Activated gamma-delta T cell treated with anti-CD3 and anti-CD28 coated beads, Interleukin-2, amount 50 U/mL, for 16 hours (primary cell): ENCODE measurements at regions not wholly inside any gene's neighbourhood (a gene's known extent, or its start where the extent isn't known, plus 50 kb on each side); places are given as distances from the start of the nearest gene placed in this dataset.
"Not testable (repeated sequence)": the region's sequence is repeated elsewhere in the genome, so short reads cannot be mapped to it uniquely, and the experiment has no call there.

Source experiments
- DNase-seq: peaks from one replicate; pipeline ENCODE4 v3.0.0-alpha.2; 2020; ENCODE audit warnings: low read depth

GRCh38 chr2:134021830-134022524 is 231.9 kb upstream of the MGAT5 start:
- DNase-seq: no peak

DNA sequence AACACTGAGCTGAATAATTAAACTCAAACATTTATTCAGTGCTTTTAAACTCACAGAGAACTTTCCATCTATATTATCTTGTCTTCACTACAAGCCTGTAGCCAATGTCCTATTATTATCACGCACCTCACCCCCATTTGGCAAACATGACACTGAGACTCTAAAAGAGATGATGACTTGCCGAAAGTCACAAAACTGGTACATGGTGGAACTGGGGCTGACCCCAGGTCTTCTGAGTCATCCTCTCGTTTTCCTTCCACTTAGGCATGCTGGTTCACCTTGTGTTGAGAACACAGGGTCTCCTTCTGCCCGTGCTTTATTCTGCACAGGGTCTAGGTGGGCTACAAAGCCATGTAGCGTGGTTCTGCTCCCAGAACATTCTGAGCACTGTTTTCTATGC is 230.0 kb upstream of the MGAT5 start:
- DNase-seq: no peak

GRCh38 chr2:134027980-134028379 is 225.9 kb upstream of the MGAT5 start:
- DNase-seq: no peak

- DNase-seq: no peak
Measured at GRCh38 chr2:134029418-134029817, 224.5 kb upstream of the MGAT5 start.

DNA sequence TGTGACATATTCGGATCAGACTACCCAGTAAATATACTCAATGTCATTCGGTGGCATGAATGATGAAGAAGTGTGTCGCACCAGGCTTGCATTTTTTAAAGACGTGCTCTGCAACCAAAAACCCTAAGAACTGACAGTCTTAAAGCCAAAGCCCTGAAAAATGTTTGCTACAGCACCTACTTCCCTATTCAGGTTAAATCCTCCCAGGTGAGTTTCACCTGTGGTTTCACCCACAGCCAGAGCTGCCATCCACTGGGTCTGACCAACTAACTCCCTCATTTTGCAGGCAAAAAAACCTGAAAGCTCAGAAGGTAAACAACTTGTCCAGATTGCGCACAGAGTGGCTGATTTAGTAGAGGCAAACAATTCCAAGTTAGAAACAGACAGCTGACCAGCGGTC is 222.3 kb upstream of the MGAT5 start:
- no peak for DNase-seq

DNA sequence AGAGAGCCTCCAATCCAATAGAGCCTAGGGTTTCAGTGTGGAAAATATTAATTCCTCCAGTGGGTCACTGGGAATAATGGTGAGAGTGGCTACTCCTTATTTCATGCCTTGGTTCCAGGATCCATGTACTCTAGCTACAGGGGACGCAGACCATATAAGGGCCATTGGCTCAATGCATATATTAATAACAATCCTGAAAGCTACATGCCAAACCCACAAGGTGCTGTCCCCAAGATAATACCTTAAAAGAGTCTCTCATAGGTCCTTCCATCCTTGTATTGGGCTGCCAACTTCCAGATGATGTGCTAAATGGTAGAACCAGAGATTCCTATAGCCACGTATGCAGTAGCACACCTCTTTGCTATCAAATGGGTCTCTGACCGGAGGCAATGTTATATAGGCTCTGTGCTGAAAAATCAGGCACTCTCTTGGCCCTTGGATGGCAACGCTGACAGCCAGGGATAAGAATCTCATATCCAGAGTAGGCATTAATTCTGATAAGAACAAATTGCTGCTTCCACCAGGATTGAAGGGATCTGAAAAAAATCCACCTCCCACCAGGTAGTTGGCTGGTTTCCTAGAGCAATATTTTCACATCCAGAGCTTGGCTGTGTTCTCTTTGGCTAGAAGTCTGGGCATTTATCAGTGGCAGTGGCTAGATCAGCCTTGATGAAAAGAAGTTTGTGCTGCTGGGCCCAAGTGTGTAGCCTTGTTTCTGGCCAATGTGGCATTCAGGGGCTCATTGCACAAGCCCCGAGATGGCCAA is 218.1 kb upstream of the MGAT5 start:
- DNase-seq: no peak

- no peak for DNase-seq
Measured at GRCh38 chr2:134039912-134040581, 213.8 kb upstream of the MGAT5 start.

GRCh38 chr2:134040626-134041172 is 213.2 kb upstream of the MGAT5 start:
- not testable (repeated sequence) for DNase-seq

GRCh38 chr2:134041877-134042276 is 212.0 kb upstream of the MGAT5 start:
- no peak for DNase-seq

GRCh38 chr2:134043028-134043427 is 210.8 kb upstream of the MGAT5 start:
- DNase-seq: not testable (repeated sequence)

GRCh38 chr2:134052173-134052572 is 201.7 kb upstream of the MGAT5 start:
- DNase-seq: no peak

GRCh38 chr2:134056173-134056572 is 197.7 kb upstream of the MGAT5 start:
- no peak for DNase-seq

DNA sequence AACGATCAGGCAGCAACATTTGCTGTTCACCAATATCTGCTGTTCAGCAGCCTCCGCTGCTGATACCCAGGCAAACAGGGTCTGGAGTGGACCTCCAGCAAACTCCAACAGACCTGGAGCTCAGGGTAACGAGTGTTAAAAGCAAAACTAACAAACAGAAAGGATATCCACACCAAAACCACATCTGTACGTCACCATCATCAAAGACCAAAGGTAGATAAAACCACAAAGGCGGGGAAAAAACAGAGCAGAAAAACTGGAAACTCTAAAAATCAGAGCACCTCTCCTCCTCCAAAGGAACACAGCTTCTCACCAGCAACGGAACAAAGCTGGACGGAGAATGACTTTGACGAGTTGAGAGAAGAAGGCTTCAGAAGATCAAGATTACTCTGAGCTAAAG is 192.8 kb upstream of the MGAT5 start:
- not testable (repeated sequence) for DNase-seq

DNA sequence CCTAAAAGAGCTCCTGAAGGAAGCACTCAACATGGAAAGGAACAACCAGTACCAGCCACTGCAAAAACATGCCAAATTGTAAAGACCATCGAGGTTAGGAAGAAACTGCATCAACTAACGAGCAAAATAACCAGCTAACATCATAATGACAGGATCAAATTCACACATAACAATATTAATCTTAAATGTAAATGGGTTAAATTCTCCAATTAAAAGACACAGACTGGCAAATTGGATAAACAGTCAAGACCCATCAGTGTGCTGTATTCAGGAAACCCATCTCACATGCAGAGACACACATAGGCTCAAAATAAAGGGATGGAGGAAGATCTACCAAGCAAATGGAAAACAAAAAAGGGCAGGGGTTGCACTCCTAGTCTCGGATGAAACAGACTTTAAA is 191.6 kb upstream of the MGAT5 start:
- not testable (repeated sequence) for DNase-seq

DNA sequence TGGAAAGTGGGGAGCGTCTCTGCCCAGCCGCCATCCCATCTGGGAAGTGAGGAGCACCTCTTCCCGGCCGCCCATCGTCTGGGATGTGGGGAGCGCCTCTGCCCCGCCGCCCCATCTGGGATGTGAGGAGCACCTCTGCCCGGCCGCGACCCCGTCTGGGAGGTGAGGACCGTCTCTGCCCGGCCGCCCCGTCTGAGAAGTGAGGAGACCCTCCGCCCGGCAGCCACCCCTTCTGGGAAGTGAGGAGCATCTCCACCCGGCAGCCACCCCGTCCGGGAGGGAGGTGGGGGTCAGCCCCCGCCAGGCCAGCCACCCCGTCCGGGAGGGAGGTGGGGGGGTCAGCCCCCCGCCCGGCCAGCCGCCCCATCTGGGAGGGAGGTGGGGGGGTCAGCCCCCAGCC is 190.0 kb upstream of the MGAT5 start:
- not testable (repeated sequence) for DNase-seq

- no peak for DNase-seq
Measured at GRCh38 chr2:134070281-134070741, 183.6 kb upstream of the MGAT5 start.

GRCh38 chr2:134072341-134072740 is 181.5 kb upstream of the MGAT5 start:
- DNase-seq: no peak

- DNase-seq: no peak
Measured at GRCh38 chr2:134073023-134073422, 180.8 kb upstream of the MGAT5 start.

- DNase-seq: no peak
Measured at GRCh38 chr2:134074619-134075018, 179.3 kb upstream of the MGAT5 start.

GRCh38 chr2:134075204-134075603 is 178.7 kb upstream of the MGAT5 start:
- no peak for DNase-seq

- no peak for DNase-seq
Measured at GRCh38 chr2:134078354-134078753, 175.5 kb upstream of the MGAT5 start.

GRCh38 chr2:134079373-134079772 is 174.5 kb upstream of the MGAT5 start:
- no peak for DNase-seq
